GM13977 (cell line): ENCODE measurements at regions not wholly inside any gene's neighbourhood (a gene's known extent, or its start where the extent isn't known, plus 50 kb on each side); places are given as distances from the start of the nearest gene placed in this dataset.

Experiments used
- DNase-seq: peaks from one replicate; pipeline ENCODE4 v3.0.0; 2012; ENCODE audit warnings: low spot score
- CTCF ChIP-seq: IDR thresholded peaks from 2 replicates; pipeline ENCODE4 v1.5.1; 2012; ENCODE audit warnings: mild to moderate bottlenecking, control low read depth; ENCODE audit not compliant: insufficient read depth; ENCODE audit errors: extremely low read depth, missing control alignments
- in situ Hi-C: fragments of 300-500 bp; cut with MboI; formaldehyde crosslinking; loops from one replicate; pipeline ENCODE4 v1.12.0; 2022; ENCODE audit warnings: low sequenced_read_pairs, low pct_unique_long_range_greater_than_20kb, mixed read lengths, inconsistent platforms; ENCODE audit not compliant: unreplicated experiment

DNA sequence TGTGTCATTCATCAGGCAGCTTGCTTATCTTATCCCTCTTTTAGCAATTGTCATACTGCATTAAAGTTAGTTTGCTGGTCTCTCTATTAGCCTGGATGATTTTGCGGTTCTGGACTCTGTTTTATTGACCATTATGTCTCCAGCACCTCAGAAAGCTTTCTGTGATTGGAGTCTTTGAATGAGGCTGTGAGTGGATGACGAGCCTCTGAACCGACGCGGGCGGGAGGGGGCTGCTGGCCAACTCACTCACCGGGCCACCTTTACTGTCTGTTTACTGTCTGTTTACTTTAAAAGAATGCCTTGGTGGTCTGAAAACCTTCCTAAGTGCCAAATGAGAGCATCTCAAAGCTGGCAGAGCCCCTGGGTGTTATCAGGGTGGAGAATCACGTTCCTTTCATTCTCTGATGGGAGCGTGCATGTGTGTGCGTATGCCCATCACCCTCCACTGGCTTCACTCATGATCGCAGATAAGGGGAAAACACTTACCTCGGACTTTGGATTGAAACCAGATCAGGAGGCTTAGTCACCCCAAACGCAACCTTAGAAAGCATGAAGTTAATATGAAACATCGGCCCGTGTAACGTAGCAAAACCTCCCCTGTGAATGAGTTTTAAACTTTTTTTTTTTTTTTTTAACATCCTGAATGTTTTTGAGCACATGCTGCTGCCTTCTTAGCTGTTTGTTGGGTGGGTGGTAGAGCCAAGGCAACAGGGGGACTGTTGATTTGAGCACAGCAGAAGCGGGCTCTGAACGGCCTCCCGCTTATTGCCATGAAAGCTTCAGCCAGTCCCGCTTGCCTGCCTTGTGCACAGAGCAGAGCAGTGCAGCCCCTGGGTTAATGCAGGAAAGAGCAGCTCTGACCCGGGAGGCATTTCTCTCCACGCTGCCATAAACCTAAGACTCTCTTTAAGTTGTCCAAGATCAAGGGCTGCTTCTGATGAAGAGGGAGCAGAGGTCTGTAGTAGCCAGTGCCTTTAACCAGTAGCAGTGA is 173.6 kb downstream of the GADD45G start:
- TF ChIP-seq CTCF = no peak
- in situ Hi-C loops = no loop called here
- DNase-seq = no peak

- in situ Hi-C loops = no loop called here
- no peak for TF ChIP-seq CTCF
These were observed 174.8 kb downstream of the GADD45G start for GRCh38 chr9:89779405-89780203.

DNA sequence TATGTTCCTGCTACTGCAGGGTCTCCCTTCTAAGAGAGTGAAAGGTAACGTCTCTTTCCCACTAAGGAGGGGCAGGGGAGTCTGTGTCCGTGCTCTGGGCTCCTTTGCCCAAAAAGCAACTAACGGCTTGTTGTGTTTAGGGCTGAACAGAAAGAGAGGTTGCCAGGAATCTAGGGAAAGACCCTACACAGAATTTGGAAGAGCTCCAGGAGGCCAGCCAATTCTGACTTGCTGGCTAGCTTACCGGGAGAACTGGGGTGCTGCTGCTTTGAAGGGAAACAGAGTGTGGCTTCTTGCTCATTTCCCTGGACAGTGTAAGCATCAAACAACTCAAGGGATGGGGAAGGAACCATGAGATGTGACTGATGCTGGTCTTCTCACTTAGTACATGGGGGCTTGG is 176.1 kb downstream of the GADD45G start:
- no peak for TF ChIP-seq CTCF
- in situ Hi-C loops = no loop called here
- DNase-seq = no peak

More at GRCh38 chr9:89779405-89780203, 174.8 kb downstream of the GADD45G start:
- DNase-seq = no peak

DNA sequence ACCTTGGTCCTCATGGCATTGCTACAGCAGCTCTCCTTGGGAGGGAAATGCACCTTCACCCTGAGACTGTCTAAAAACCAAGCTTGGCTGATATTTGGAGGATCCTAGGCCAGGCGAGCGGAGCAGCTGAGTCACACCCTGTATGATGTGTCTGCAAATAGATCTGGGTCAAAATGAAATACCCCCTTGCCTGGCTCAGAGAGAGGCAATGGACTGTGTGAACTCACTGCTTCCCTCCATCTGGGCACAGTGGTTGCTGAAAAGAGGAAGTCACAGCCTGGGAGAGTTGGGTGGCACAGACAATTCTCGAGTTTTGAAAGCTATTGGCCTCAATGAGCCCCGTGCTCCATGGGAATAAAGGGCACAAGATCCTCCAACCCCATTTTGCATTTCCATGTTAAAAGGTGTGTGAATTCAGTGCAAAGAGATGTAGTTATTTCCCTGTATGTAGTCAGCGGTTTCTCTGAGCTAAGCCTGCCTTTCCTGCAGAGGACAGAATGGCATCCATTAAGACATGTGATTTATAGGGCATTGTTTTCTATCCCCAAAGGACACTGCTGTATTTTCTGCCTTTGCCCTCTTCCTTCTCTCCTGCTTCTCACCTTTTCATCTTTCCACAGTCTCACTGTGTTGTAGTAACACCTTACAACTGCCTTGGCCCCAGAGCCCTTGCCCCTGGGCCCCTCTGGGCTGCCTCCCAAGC is 177.2 kb downstream of the GADD45G start:
- in situ Hi-C loops = no loop called here
- peak; percentile 43 for DNase-seq
- TF ChIP-seq CTCF = no peak

- DNase-seq = no peak
- in situ Hi-C loops = no loop called here
- TF ChIP-seq CTCF = no peak
These were observed 181.8 kb downstream of the GADD45G start for GRCh38 chr9:89786655-89787054.

GRCh38 chr9:89787595-89787994 is 182.8 kb downstream of the GADD45G start:
- in situ Hi-C loops = no loop called here
- no peak for TF ChIP-seq CTCF
- DNase-seq = no peak
